ENCODE measurements at regions not wholly inside any gene's neighbourhood (a gene's known extent, or its start where the extent isn't known, plus 50 kb on each side); places are given as distances from the start of the nearest gene placed in this dataset.

- no peak for DNase-seq
- Mint-ChIP-seq H3K27ac (no peak overlapping the region), H3K4me1 (ENCODE audit: low read depth) (no peaks in the 10 kb centered on the region), H3K27me3 (ENCODE audit: insufficient read depth) (no peaks in the 10 kb centered on the region), H3K9me3 (no peaks in the 10 kb centered on the region), H3K36me3 (ENCODE audit: low read depth) (no peaks in the 10 kb centered on the region), H3K4me3 (no peak overlapping the region)
- TF ChIP-seq CTCF (IDR thresholded peaks at IDR 0.05), result no peak
Observed at GRCh38 chr5:110087829-110088228, 398.1 kb downstream of the MAN2A1 start.

GRCh38 chr5:110088676-110089436 lies 399.1 kb downstream of the MAN2A1 start:
- Mint-ChIP-seq H3K27ac (no peak overlapping the region), H3K36me3 (ENCODE audit: low read depth) (no peaks in the 10 kb centered on the region), H3K4me1 (ENCODE audit: low read depth) (no peaks in the 10 kb centered on the region), H3K27me3 (ENCODE audit: insufficient read depth) (no peaks in the 10 kb centered on the region), H3K9me3 (no peaks in the 10 kb centered on the region), H3K4me3 (no peak overlapping the region)
- no peak for TF ChIP-seq CTCF (IDR thresholded peaks at IDR 0.05)
- DNase-seq, result no peak

- no peaks in the 10 kb centered on the region for H3K36me3 Mint-ChIP-seq (ENCODE audit: low read depth)
- no peaks in the 10 kb centered on the region; the same call in 1 of the 2 replicates for H3K9me3 Mint-ChIP-seq
- H3K4me3 Mint-ChIP-seq, result no peak overlapping the region
- H3K4me1 Mint-ChIP-seq (ENCODE audit: low read depth), result no peaks in the 10 kb centered on the region
- DNase-seq, result no peak
- H3K27ac Mint-ChIP-seq, result no peak overlapping the region
- no peak for TF ChIP-seq CTCF (IDR thresholded peaks at IDR 0.05)
- no peaks in the 10 kb centered on the region for H3K27me3 Mint-ChIP-seq (ENCODE audit: insufficient read depth)
Observed at GRCh38 chr5:110092955-110093785, 403.4 kb downstream of the MAN2A1 start.

- Mint-ChIP-seq H3K9me3 (peaks cover 4% of the 10 kb centered on the region), H3K4me1 (ENCODE audit: low read depth) (no peaks in the 10 kb centered on the region), H3K27me3 (ENCODE audit: insufficient read depth) (no peaks in the 10 kb centered on the region), H3K27ac (no peak overlapping the region), H3K36me3 (ENCODE audit: low read depth) (no peaks in the 10 kb centered on the region), H3K4me3 (no peak overlapping the region)
- TF ChIP-seq CTCF (IDR thresholded peaks at IDR 0.05), result no peak
- DNase-seq, result no peak
Observed at GRCh38 chr5:110094109-110094508, 404.4 kb downstream of the MAN2A1 start.

- Mint-ChIP-seq H3K27ac (no peak overlapping the region), H3K9me3 (peaks cover 4% of the 10 kb centered on the region), H3K27me3 (ENCODE audit: insufficient read depth) (no peaks in the 10 kb centered on the region), H3K4me1 (ENCODE audit: low read depth) (no peaks in the 10 kb centered on the region), H3K4me3 (no peak overlapping the region), H3K36me3 (ENCODE audit: low read depth) (no peaks in the 10 kb centered on the region)
- no peak for DNase-seq
- no peak for TF ChIP-seq CTCF (IDR thresholded peaks at IDR 0.05)
Observed at GRCh38 chr5:110094548-110094947, 404.8 kb downstream of the MAN2A1 start.

Measured in HFFc6 (cell line).